OCI-LY7 (cell line): ENCODE measurements at regions not wholly inside any gene's neighbourhood (a gene's known extent, or its start where the extent isn't known, plus 50 kb on each side); places are given as distances from the start of the nearest gene placed in this dataset.

Experiments
- EZH2phosphoT487 ChIP-seq: fragments of 200-600 bp; sonication (generic); IDR thresholded peaks from 2 replicates; pipeline ENCODE4 v1.6.1; 2018; ENCODE audit warnings: low read depth, borderline replicate concordance, mild to moderate bottlenecking, mixed run types, antibody characterized with exemption, low read length, moderate library complexity, mixed read lengths
- TF ChIP-seq, protein P1 (sequence below): fragments of 200-600 bp; sonication (generic); conservative IDR thresholded peaks from 2 replicates; pipeline ENCODE4 v1.5.1; 2014; ENCODE audit warnings: mild to moderate bottlenecking, antibody characterized with exemption, low read length, moderate library complexity, mixed read lengths

DNA sequence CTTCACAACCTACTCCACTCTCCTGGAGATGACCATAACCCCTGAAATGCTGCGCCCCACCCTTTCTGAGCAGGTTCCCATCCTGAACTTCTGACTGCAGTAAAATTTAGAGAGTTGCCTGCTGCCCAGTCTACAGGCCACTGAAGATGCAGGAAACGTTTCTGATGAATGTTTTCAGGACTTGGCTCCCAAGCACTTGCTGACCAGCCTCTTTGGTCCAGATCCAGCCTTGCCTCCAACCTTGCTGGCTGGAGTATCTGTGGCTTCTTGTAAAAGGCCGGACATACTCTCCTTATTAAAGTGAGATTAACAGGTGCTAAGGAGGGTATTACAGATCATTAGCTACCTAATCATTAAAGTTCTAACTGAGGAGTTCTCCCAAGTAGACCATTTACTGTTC is 70.3 kb upstream of the STXBP6 start:
- TF ChIP-seq, protein P1, sequence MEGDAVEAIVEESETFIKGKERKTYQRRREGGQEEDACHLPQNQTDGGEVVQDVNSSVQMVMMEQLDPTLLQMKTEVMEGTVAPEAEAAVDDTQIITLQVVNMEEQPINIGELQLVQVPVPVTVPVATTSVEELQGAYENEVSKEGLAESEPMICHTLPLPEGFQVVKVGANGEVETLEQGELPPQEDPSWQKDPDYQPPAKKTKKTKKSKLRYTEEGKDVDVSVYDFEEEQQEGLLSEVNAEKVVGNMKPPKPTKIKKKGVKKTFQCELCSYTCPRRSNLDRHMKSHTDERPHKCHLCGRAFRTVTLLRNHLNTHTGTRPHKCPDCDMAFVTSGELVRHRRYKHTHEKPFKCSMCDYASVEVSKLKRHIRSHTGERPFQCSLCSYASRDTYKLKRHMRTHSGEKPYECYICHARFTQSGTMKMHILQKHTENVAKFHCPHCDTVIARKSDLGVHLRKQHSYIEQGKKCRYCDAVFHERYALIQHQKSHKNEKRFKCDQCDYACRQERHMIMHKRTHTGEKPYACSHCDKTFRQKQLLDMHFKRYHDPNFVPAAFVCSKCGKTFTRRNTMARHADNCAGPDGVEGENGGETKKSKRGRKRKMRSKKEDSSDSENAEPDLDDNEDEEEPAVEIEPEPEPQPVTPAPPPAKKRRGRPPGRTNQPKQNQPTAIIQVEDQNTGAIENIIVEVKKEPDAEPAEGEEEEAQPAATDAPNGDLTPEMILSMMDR = no peak
- no peak for TF ChIP-seq EZH2phosphoT487
